GM10248 (cell line): ENCODE measurements at regions not wholly inside any gene's neighbourhood (a gene's known extent, or its start where the extent isn't known, plus 50 kb on each side); places are given as distances from the start of the nearest gene placed in this dataset.
"Not testable (repeated sequence)": the region's sequence is repeated elsewhere in the genome, so short reads cannot be mapped to it uniquely, and the experiment has no call there.

ENCODE experiments used
- CTCF ChIA-PET: fragments of 300-600 bp; sonication (Branson Sonifier 250); formaldehyde crosslinking; extraction: SDS; loops from one replicate; lab custom pipeline; 2021; ENCODE audit warnings: antibody characterized with exemption; lab: Yijun Ruan, JAX
- POLR2A ChIA-PET: fragments of 350-650 bp; sonication (Branson Sonifier 250); formaldehyde crosslinking; extraction: SDS; loops from one replicate; lab custom pipeline; 2020; ENCODE audit warnings: antibody characterized with exemption; lab: Yijun Ruan, JAX
- DNase-seq: peaks from one replicate; pipeline ENCODE4 v3.0.0; 2012; ENCODE audit errors: extremely low spot score

- POLR2A ChIA-PET, DNase-seq, CTCF ChIA-PET: not testable (repeated sequence)
These were observed 255.1 kb downstream of the OR4F29 start for GRCh38 chr1:196366-196765.

DNA sequence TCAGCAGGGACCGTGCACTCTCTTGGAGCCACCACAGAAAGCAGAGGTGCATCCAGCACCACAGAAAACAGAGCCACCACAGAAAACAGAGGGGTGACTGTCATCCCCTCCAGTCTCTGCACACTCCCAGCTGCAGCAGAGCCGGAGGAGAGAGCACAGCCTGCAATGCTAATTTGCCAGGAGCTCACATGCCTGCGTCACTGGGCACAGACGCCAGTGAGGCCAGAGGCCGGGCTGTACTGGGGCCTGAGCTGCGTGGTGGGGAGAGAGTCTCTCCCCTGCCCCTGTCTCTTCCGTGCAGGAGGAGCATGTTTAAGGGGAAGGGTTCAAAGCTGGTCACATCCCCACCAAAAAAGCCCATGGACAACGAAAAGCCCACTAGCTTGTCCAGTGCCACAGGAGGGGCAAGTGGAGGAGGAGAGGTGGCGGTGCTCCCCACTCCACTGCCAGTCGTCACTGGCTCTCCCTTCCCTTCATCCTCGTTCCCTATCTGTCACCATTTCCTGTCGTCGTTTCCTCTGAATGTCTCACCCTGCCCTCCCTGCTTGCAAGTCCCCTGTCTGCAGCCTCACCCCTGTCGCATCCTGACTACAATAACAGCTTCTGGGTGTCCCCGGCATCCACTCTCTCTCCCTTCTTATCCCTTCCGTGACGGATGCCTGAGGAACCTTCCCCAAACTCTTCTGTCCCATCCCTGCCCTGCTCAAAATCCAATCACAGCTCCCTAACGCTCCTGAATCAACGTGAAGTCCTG is 260.0 kb downstream of the OR4F29 start:
- POLR2A ChIA-PET, CTCF ChIA-PET, DNase-seq: not testable (repeated sequence)

DNA sequence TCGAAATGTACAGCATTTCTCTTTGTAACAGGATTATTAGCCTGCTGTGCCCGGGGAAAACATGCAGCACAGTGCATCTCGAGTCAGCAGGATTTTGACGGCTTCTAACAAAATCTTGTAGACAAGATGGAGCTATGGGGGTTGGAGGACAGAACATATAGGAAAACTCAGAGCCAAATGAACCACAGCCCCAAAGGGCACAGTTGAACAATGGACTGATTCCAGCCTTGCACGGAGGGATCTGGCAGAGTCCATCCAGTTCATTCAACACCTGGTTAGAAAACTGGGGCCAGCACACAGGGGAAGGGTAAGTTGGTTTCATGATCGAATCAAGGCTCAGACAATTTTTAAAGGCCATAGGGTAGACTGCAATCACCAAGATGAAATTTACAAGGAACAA is 260.8 kb downstream of the OR4F29 start:
- DNase-seq, POLR2A ChIA-PET, CTCF ChIA-PET: not testable (repeated sequence)

DNA sequence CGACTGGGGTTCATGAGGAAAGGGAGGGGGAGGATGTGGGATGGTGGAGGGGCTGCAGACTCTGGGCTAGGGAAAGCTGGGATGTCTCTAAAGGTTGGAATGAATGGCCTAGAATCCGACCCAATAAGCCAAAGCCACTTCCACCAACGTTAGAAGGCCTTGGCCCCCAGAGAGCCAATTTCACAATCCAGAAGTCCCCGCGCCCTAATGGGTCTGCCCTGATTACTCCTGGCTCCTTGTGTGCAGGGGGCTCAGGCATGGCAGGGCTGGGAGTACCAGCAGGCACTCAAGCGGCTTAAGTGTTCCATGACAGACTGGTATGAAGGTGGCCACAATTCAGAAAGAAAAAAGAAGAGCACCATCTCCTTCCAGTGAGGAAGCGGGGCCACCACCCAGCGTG is 261.6 kb downstream of the OR4F29 start:
- POLR2A ChIA-PET, CTCF ChIA-PET, DNase-seq: not testable (repeated sequence)

GRCh38 chr1:189270-189669 is 262.2 kb downstream of the OR4F29 start:
- CTCF ChIA-PET, DNase-seq, POLR2A ChIA-PET: not testable (repeated sequence)

DNA sequence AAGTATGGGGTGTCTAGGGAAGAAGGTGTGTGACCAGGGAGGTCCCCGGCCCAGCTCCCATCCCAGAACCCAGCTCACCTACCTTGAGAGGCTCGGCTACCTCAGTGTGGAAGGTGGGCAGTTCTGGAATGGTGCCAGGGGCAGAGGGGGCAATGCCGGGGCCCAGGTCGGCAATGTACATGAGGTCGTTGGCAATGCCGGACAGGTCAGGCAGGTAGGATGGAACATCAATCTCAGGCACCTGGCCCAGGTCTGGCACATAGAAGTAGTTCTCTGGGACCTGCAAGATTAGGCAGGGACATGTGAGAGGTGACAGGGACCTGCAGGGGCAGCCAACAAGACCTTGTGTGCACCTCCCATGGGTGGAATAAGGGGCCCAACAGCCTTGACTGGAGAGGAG is 264.2 kb downstream of the OR4F29 start:
- POLR2A ChIA-PET, CTCF ChIA-PET, DNase-seq: not testable (repeated sequence)

DNA sequence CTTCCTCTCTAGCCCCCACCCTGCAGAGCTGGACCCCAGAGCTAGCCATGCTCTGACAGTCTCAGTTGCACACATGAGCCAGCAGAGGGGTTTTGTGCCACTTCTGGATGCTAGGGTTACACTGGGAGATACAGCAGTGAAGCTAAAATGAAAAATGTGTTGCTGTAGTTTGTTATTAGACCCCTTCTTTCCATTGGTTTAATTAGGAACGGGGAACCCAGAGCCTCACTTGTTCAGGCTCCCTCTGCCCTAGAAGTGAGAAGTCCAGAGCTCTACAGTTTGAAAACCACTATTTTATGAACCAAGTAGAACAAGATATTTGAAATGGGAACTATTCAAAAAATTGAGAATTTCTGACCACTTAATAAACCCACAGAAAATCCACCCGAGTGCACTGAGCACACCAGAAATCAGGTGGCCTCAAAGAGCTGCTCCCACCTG is 264.8 kb downstream of the OR4F29 start:
- POLR2A ChIA-PET, CTCF ChIA-PET, DNase-seq: not testable (repeated sequence)

- POLR2A ChIA-PET, DNase-seq, CTCF ChIA-PET: not testable (repeated sequence)
These were observed 265.3 kb downstream of the OR4F29 start for GRCh38 chr1:186223-186622.

DNA sequence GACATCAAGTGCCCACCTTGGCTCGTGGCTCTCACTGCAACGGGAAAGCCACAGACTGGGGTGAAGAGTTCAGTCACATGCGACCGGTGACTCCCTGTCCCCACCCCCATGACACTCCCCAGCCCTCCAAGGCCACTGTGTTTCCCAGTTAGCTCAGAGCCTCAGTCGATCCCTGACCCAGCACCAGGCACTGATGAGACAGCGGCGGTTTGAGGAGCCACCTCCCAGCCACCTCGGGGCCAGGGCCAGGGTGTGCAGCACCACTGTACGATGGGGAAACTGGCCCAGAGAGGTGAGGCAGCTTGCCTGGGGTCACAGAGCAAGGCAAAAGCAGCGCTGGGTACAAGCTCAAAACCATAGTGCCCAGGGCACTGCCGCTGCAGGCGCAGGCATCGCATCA is 266.0 kb downstream of the OR4F29 start:
- POLR2A ChIA-PET, DNase-seq, CTCF ChIA-PET: not testable (repeated sequence)

- CTCF ChIA-PET, DNase-seq, POLR2A ChIA-PET: not testable (repeated sequence)
These were observed 267.2 kb downstream of the OR4F29 start for GRCh38 chr1:184336-184686.

DNA sequence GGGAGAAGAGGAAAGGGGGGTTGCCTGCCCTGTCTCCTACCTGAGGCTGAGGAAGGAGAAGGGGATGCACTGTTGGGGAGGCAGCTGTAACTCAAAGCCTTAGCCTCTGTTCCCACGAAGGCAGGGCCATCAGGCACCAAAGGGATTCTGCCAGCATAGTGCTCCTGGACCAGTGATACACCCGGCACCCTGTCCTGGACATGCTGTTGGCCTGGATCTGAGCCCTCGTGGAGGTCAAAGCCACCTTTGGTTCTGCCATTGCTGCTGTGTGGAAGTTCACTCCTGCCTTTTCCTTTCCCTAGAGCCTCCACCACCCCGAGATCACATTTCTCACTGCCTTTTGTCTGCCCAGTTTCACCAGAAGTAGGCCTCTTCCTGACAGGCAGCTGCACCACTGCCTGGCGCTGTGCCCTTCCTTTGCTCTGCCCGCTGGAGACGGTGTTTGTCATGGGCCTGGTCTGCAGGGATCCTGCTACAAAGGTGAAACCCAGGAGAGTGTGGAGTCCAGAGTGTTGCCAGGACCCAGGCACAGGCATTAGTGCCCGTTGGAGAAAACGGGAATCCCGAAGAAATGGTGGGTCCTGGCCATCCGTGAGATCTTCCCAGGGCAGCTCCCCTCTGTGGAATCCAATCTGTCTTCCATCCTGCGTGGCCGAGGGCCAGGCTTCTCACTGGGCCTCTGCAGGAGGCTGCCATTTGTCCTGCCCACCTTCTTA is 267.7 kb downstream of the OR4F29 start:
- POLR2A ChIA-PET, DNase-seq, CTCF ChIA-PET: not testable (repeated sequence)

GRCh38 chr1:183081-183480 is 268.4 kb downstream of the OR4F29 start:
- DNase-seq, POLR2A ChIA-PET, CTCF ChIA-PET: not testable (repeated sequence)

DNA sequence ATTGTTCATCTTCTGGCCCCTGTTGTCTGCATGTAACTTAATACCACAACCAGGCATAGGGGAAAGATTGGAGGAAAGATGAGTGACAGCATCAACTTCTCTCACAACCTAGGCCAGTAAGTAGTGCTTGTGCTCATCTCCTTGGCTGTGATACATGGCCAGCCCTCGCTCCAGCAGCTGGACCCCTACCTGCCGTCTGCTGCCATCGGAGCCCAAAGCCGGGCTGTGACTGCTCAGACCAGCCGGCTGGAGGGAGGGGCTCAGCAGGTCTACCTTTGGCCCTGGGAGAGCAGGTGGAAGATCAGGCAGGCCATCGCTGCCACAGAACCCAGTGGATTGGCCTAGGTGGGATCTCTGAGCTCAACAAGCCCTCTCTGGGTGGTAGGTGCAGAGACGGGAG is 268.8 kb downstream of the OR4F29 start:
- CTCF ChIA-PET, DNase-seq, POLR2A ChIA-PET: not testable (repeated sequence)

DNA sequence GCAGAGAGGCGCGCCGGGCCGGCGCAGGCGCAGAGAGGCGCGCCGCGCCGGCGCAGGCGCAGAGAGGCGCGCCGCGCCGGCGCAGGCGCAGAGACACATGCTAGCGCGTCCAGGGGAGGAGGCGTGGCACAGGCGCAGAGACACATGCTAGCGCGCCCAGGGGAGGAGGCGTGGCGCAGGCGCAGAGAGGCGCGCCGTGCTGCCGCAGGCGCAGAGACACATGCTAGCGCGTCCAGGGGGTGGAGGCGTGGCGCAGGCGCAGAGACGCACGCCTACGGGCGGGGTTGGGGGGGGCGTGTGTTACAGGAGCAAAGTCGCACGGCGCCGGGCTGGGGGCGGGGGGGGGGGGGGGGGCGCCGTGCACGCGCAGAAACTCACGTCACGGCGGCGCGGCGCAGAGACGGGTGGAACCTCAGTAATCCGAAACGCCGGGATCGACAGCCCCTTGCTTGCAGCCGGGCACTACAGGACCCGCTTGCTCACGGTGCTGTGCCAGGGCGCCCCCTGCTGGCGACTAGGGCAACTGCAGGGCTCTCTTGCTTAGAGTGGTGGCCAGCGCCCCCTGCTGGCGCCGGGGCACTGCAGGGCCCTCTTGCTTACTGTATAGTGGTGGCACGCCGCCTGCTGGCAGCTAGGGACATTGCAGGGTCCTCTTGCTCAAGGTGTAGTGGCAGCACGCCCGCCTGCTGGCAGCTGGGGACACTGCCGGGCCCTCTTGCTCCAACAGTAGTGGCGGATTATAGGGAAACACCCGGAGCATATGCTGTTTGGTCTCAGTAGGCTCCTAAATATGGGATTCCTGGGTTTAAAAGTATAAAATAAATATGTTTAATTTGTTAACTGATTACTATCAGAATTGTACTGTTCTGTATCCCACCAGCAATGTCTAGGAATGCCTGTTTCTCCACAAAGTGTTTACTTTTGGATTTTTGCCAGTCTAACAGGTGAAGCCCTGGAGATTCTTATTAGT is 269.9 kb downstream of the OR4F29 start:
- peak; percentile 21 for DNase-seq
- POLR2A ChIA-PET, CTCF ChIA-PET: not testable (repeated sequence)

- CTCF ChIA-PET, POLR2A ChIA-PET: not testable (repeated sequence)
These were observed 270.7 kb downstream of the OR4F29 start for GRCh38 chr1:180749-181205.

GRCh38 chr1:138842-139241 is 312.6 kb downstream of the OR4F29 start:
- CTCF ChIA-PET, POLR2A ChIA-PET, DNase-seq: not testable (repeated sequence)

More at GRCh38 chr1:180749-181205, 270.7 kb downstream of the OR4F29 start:
- not testable (repeated sequence) for DNase-seq

- CTCF ChIA-PET, POLR2A ChIA-PET: not testable (repeated sequence)
These were observed 313.8 kb downstream of the OR4F29 start for GRCh38 chr1:137664-138063.

GRCh38 chr1:136344-136932 is 315.0 kb downstream of the OR4F29 start:
- DNase-seq, POLR2A ChIA-PET, CTCF ChIA-PET: not testable (repeated sequence)

More at GRCh38 chr1:137664-138063, 313.8 kb downstream of the OR4F29 start:
- DNase-seq = not testable (repeated sequence)
